ENCODE measurements at regions not wholly inside any gene's neighbourhood (a gene's known extent, or its start where the extent isn't known, plus 50 kb on each side); places are given as distances from the start of the nearest gene placed in this dataset.

- no peak for TF ChIP-seq POLR2AphosphoS5 (IDR thresholded peaks at IDR 0.05; ENCODE audit: insufficient read depth, low read depth, low read length)
- no peak for TF ChIP-seq CTCF (IDR thresholded peaks at IDR 0.05; ENCODE audit: extremely low read depth in 1 of 2, insufficient read depth in 1 of 2, low read depth in 1 of 2, low read length in 2 of 2)
- no peak for TF ChIP-seq EZH2 (IDR thresholded peaks at IDR 0.05; ENCODE audit: borderline replicate concordance, low read depth, low read length, severe bottlenecking)
- no peak for TF ChIP-seq JUN (IDR thresholded peaks at IDR 0.05; ENCODE audit: borderline replicate concordance, insufficient read depth, insufficient read length, low read depth)
These were observed 96.8 kb downstream of the DKK1 start for GRCh38 chr10:52410916-52411315.
